ENCODE measurements at regions not wholly inside any gene's neighbourhood (a gene's known extent, or its start where the extent isn't known, plus 50 kb on each side); places are given as distances from the start of the nearest gene placed in this dataset.

GRCh38 chr14:22178333-22178839 is 410.6 kb downstream of the DAD1 start:
- H3K4me1 ChIP-seq (ENCODE audit: control insufficient read depth in 4 of 4, insufficient read depth in 4 of 4, low read length in 3 of 4), result peaks cover 0 to 9% (median 7%) of the 10 kb centered on the region in 4 donors
- TF ChIP-seq REST (IDR thresholded peaks at IDR 0.05), result no peak
- TF ChIP-seq HNF4A (conservative IDR thresholded peaks at IDR 0.05), result no peak
- TF ChIP-seq RAD21 (IDR thresholded peaks at IDR 0.05), result no peak
- no peak for TF ChIP-seq GABPA (IDR thresholded peaks at IDR 0.05 in 1 of 2, conservative IDR thresholded peaks at IDR 0.05 in 1 of 2)
- no peak for TF ChIP-seq EGR1 (IDR thresholded peaks at IDR 0.05; ENCODE audit: low read depth in 2 of 2)
- TF ChIP-seq RXRA (IDR thresholded peaks at IDR 0.05), result no peak
- no peak for TF ChIP-seq YY1 (IDR thresholded peaks at IDR 0.05)
- no peak for TF ChIP-seq TAF1 (conservative IDR thresholded peaks at IDR 0.05)
- no peak for TF ChIP-seq CTCF (IDR thresholded peaks at IDR 0.05; ENCODE audit: low read depth, low read length, missing input control)
- no peak for TF ChIP-seq FOXA1 (IDR thresholded peaks at IDR 0.05)
- no peak for TF ChIP-seq ATF3 (IDR thresholded peaks at IDR 0.05)
- TF ChIP-seq ZBTB33 (IDR thresholded peaks at IDR 0.05), result no peak
- no peak for TF ChIP-seq JUND (IDR thresholded peaks at IDR 0.05)
- no peak for TF ChIP-seq FOXA2 (IDR thresholded peaks at IDR 0.05)
- TF ChIP-seq SP1 (IDR thresholded peaks at IDR 0.05), result no peak
- H3K36me3 ChIP-seq (ENCODE audit: control insufficient read depth in 4 of 4, insufficient read depth in 3 of 4, low read depth in 1 of 4, low read length in 3 of 4), result no peaks in the 10 kb centered on the region
- WGBS, result 83% methylated on average over 2 of the region's 2 CpGs
- no peaks in the 10 kb centered on the region for H3K27me3 ChIP-seq (ENCODE audit: control insufficient read depth in 4 of 4, insufficient read depth in 4 of 4, low read length in 3 of 4)
- DNase-seq (ENCODE audit: low spot score), result no peak
- H3K9ac ChIP-seq (ENCODE audit: low read depth in 1 of 2, low read length in 2 of 2), result no peak overlapping the region
- H3K9me3 ChIP-seq (ENCODE audit: control insufficient read depth in 4 of 4, low read length in 3 of 4), result no peaks in the 10 kb centered on the region
- no peak overlapping the region for H3K27ac ChIP-seq (ENCODE audit: low read depth in 1 of 2, low read length in 2 of 2)
- no peak overlapping the region for H3K4me3 ChIP-seq (ENCODE audit: low read depth in 1 of 3, low read length in 3 of 3)

- DNase-seq (ENCODE audit: low spot score), result no peak
- 79% methylated on average over 4 of the region's 4 CpGs for WGBS
- Histone ChIP-seq H3K4me1 (ENCODE audit: control insufficient read depth in 4 of 4, insufficient read depth in 4 of 4, low read length in 3 of 4) (peaks cover 0 to 14% (median 10%) of the 10 kb centered on the region in 4 donors), H3K9me3 (ENCODE audit: control insufficient read depth in 4 of 4, low read length in 3 of 4) (no peaks in the 10 kb centered on the region), H3K36me3 (ENCODE audit: control insufficient read depth in 4 of 4, insufficient read depth in 3 of 4, low read depth in 1 of 4, low read length in 3 of 4) (no peaks in the 10 kb centered on the region), H3K9ac (ENCODE audit: low read depth in 1 of 2, low read length in 2 of 2) (no peak overlapping the region), H3K27me3 (ENCODE audit: control insufficient read depth in 4 of 4, insufficient read depth in 4 of 4, low read length in 3 of 4) (no peaks in the 10 kb centered on the region), H3K27ac (ENCODE audit: low read depth in 1 of 2, low read length in 2 of 2) (no peak overlapping the region), H3K4me3 (ENCODE audit: low read depth in 1 of 3, low read length in 3 of 3) (no peak overlapping the region)
- TF ChIP-seq FOXA1 (IDR thresholded peaks at IDR 0.05) (no peak), HNF4G (IDR thresholded peaks at IDR 0.05) (no peak), SP1 (IDR thresholded peaks at IDR 0.05) (no peak), REST (IDR thresholded peaks at IDR 0.05) (no peak), CTCF (IDR thresholded peaks at IDR 0.05; ENCODE audit: low read depth, low read length, missing input control) (no peak), TAF1 (conservative IDR thresholded peaks at IDR 0.05) (no peak), JUND (IDR thresholded peaks at IDR 0.05) (no peak), FOXA2 (IDR thresholded peaks at IDR 0.05) (no peak), EGR1 (IDR thresholded peaks at IDR 0.05; ENCODE audit: low read depth in 2 of 2) (no peak), HNF4A (conservative IDR thresholded peaks at IDR 0.05) (no peak)
- TF ChIP-seq, protein P1, sequence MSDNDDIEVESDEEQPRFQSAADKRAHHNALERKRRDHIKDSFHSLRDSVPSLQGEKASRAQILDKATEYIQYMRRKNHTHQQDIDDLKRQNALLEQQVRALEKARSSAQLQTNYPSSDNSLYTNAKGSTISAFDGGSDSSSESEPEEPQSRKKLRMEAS (IDR thresholded peaks at IDR 0.05), result no peak
These were observed 411.2 kb downstream of the DAD1 start for GRCh38 chr14:22177870-22178269.

Data from liver (tissue), 8 donors.